SK-N-SH treated with all-trans-retinoic acid at 6 μM for 48 hours (cell line): ENCODE measurements at regions not wholly inside any gene's neighbourhood (a gene's known extent, or its start where the extent isn't known, plus 50 kb on each side); places are given as distances from the start of the nearest gene placed in this dataset.
"Not testable (repeated sequence)": the region's sequence is repeated elsewhere in the genome, so short reads cannot be mapped to it uniquely, and the experiment has no call there.

Experiments
- ATAC-seq: fragments of 200-7000 bp; cut with Tn5 transposase; 3 replicates; pipeline ENCODE4 v1.9.1; 2020; ENCODE audit warnings: mild to moderate bottlenecking, moderate library complexity
- ARNTL ChIP-seq: fragments of 450-650 bp; formaldehyde crosslinking; IDR thresholded peaks from 2 replicates; pipeline ENCODE4 v1.5.0; 2020; ENCODE audit warnings: low read depth, mild to moderate bottlenecking, moderate library complexity, borderline replicate concordance
- CREB5 ChIP-seq: fragments of 250-450 bp; sonication (Bioruptor Pico); IDR thresholded peaks from 2 replicates; pipeline ENCODE4 v1.5.1; 2020; ENCODE audit warnings: low read depth, mild to moderate bottlenecking, moderate library complexity
- CSDC2 ChIP-seq: fragments of 250-450 bp; sonication (Bioruptor Pico); IDR thresholded peaks from 2 replicates; pipeline ENCODE4 v1.5.0; 2020; ENCODE audit warnings: mild to moderate bottlenecking, moderate library complexity
- CSRNP3 ChIP-seq: fragments of 250-450 bp; sonication (Bioruptor Pico); IDR thresholded peaks from 2 replicates; pipeline ENCODE4 v1.5.1; 2021; ENCODE audit warnings: mild to moderate bottlenecking, moderate library complexity
- ESRRG ChIP-seq: fragments of 250-450 bp; sonication (Bioruptor Pico); IDR thresholded peaks from 2 replicates; pipeline ENCODE4 v1.6.1; 2021; ENCODE audit warnings: mild to moderate bottlenecking
- ISL1 ChIP-seq: fragments of 250-450 bp; sonication (Bioruptor Pico); IDR thresholded peaks from 2 replicates; pipeline ENCODE4 v2.1.2; 2022; ENCODE audit warnings: mild to moderate bottlenecking, moderate library complexity
- OSR1 ChIP-seq: fragments of 250-450 bp; sonication (Bioruptor Pico); IDR thresholded peaks from 2 replicates; pipeline ENCODE4 v1.8.0; 2022; ENCODE audit warnings: moderate library complexity, mild to moderate bottlenecking, inconsistent platforms
- PATZ1 ChIP-seq: fragments of 250-450 bp; sonication (Bioruptor Pico); IDR thresholded peaks from 2 replicates; pipeline ENCODE4 v1.8.0; 2020; ENCODE audit warnings: mild to moderate bottlenecking, moderate library complexity, borderline replicate concordance
- POU6F1 ChIP-seq: fragments of 250-450 bp; sonication (Bioruptor Pico); IDR thresholded peaks from 2 replicates; pipeline ENCODE4 v1.8.0; 2021; ENCODE audit warnings: low read depth, mild to moderate bottlenecking, moderate library complexity, borderline replicate concordance
- PPARA ChIP-seq: fragments of 250-450 bp; sonication (Bioruptor Pico); IDR thresholded peaks from 2 replicates; pipeline ENCODE4 v1.5.0; 2020; ENCODE audit warnings: mild to moderate bottlenecking, borderline replicate concordance
- RARB ChIP-seq: fragments of 250-450 bp; sonication (Bioruptor Pico); IDR thresholded peaks from 2 replicates; pipeline ENCODE4 v1.8.0; 2021; ENCODE audit warnings: mild to moderate bottlenecking, moderate library complexity
- TCF4 ChIP-seq: fragments of 250-450 bp; sonication (Bioruptor Pico); IDR thresholded peaks from 2 replicates; pipeline ENCODE4 v1.8.0; 2021; ENCODE audit warnings: mild to moderate bottlenecking, moderate library complexity, borderline replicate concordance
- TOX ChIP-seq: fragments of 250-450 bp; sonication (Bioruptor Pico); IDR thresholded peaks from 2 replicates; pipeline ENCODE4 v1.8.0; 2021; ENCODE audit warnings: mild to moderate bottlenecking, moderate library complexity, borderline replicate concordance
- TSHZ2 ChIP-seq: fragments of 250-450 bp; sonication (Bioruptor Pico); IDR thresholded peaks from 2 replicates; pipeline ENCODE4 v1.5.0; 2020; ENCODE audit warnings: mild to moderate bottlenecking, moderate library complexity
- ZC3H10 ChIP-seq: fragments of 250-450 bp; sonication (Bioruptor Pico); IDR thresholded peaks from 2 replicates; pipeline ENCODE4 v1.5.1; 2021; ENCODE audit warnings: mild to moderate bottlenecking, moderate library complexity
- ZNF565 ChIP-seq: fragments of 450-650 bp; formaldehyde crosslinking; conservative IDR thresholded peaks from 2 replicates; pipeline ENCODE4 v1.5.0; 2020; ENCODE audit warnings: low read depth, mild to moderate bottlenecking, moderate library complexity
- ZNF70 ChIP-seq: fragments of 450-650 bp; formaldehyde crosslinking; IDR thresholded peaks from 2 replicates; pipeline ENCODE4 v1.5.0; 2020; ENCODE audit warnings: mild to moderate bottlenecking, moderate library complexity
- ZNF8 ChIP-seq: fragments of 450-650 bp; formaldehyde crosslinking; IDR thresholded peaks from 2 replicates; pipeline ENCODE4 v1.5.0; 2020; ENCODE audit warnings: mild to moderate bottlenecking, moderate library complexity

GRCh38 chrX:465418-466215, 78.9 kb upstream of the PPP2R3B start:
- TF ChIP-seq ZNF565 (CRISPR knock-in tag) (no peak), ARNTL (CRISPR knock-in tag) (no peak), TOX (CRISPR knock-in tag) (no peak), OSR1 (CRISPR knock-in tag) (no peak), ESRRG (CRISPR knock-in tag) (no peak), CSDC2 (no peak), ZNF70 (no peak), TSHZ2 (no peak), ZNF8 (CRISPR knock-in tag) (no peak), TCF4 (CRISPR knock-in tag) (no peak), PPARA (CRISPR knock-in tag) (no peak), POU6F1 (CRISPR knock-in tag) (no peak), CSRNP3 (no peak), RARB (CRISPR knock-in tag) (no peak)
- no peak for ATAC-seq

GRCh38 chrX:466836-467235, 80.1 kb upstream of the PPP2R3B start:
- ATAC-seq: not testable (repeated sequence)

- ATAC-seq: not testable (repeated sequence)
These were observed 81.0 kb upstream of the PPP2R3B start for GRCh38 chrX:467686-468085.

GRCh38 chrX:468979-469378, 82.3 kb upstream of the PPP2R3B start:
- TF ChIP-seq CSRNP3: no peak
- no peak for TF ChIP-seq ZC3H10 (CRISPR knock-in tag)
- no peak for TF ChIP-seq ZNF70
- no peak for TF ChIP-seq ZNF8 (CRISPR knock-in tag)
- TF ChIP-seq ISL1: no peak
- TF ChIP-seq OSR1 (CRISPR knock-in tag): no peak
- no peak for TF ChIP-seq ZNF565 (CRISPR knock-in tag)
- TF ChIP-seq CREB5: no peak
- TF ChIP-seq PATZ1 (CRISPR knock-in tag): no peak
- no peak for TF ChIP-seq ESRRG (CRISPR knock-in tag)
- TF ChIP-seq TSHZ2: no peak
- no peak for TF ChIP-seq RARB (CRISPR knock-in tag)
- no peak for ATAC-seq
